ENCODE measurements at regions not wholly inside any gene's neighbourhood (a gene's known extent, or its start where the extent isn't known, plus 50 kb on each side); places are given as distances from the start of the nearest gene placed in this dataset.

GRCh38 chr14:85811340-85811739, 281.4 kb downstream of the FLRT2 start:
- no peaks in the 10 kb centered on the region for H3K9me2 ChIP-seq (replicated peaks; ENCODE audit: insufficient read depth, low read length)
- no peak overlapping the region for H3K27ac ChIP-seq (ENCODE audit: low read length)
- no peak overlapping the region for H3K9ac ChIP-seq (ENCODE audit: low read length)
- H3K4me2 ChIP-seq (ENCODE audit: low read depth, low read length): no peak overlapping the region
- no peaks in the 10 kb centered on the region for H3K36me3 ChIP-seq (replicated peaks; ENCODE audit: insufficient read depth, low read length)
- H3F3A ChIP-seq (ENCODE audit: insufficient read depth, low read length): no peaks in the 10 kb centered on the region
- no peak overlapping the region for H2AFZ ChIP-seq (ENCODE audit: low read length)
- H3K4me1 ChIP-seq (ENCODE audit: low read length): 0 out of 2 replicates have a peak, but pooled peaks cover 4% of the 10 kb centered on the region
- DNase-seq: no peak
- no peaks in the 10 kb centered on the region for H3K9me3 ChIP-seq (replicated peaks; ENCODE audit: insufficient read depth, low read length)
- no peaks in the 10 kb centered on the region for H3K79me2 ChIP-seq (ENCODE audit: low read length)
- no peaks in the 10 kb centered on the region for H4K20me1 ChIP-seq (ENCODE audit: insufficient read depth, low read length)
- TF ChIP-seq CTCF (IDR thresholded peaks at IDR 0.05; ENCODE audit: low read length) (no peak), EZH2 (optimal IDR thresholded peaks at IDR 0.05; ENCODE audit: low read depth, low read length) (no peak), EZH2phosphoT487 (IDR thresholded peaks at IDR 0.05; ENCODE audit: low read length) (no peak)
- H3K27me3 ChIP-seq (replicated peaks; ENCODE audit: insufficient read depth, low read length): no peaks in the 10 kb centered on the region
- H3K4me3 ChIP-seq (ENCODE audit: low read length): no peak overlapping the region

GRCh38 chr14:85799668-85800067, 269.7 kb downstream of the FLRT2 start:
- Histone ChIP-seq H3K4me2 (ENCODE audit: low read depth, low read length) (no peak overlapping the region), H3K27ac (ENCODE audit: low read length) (no peak overlapping the region), H3K79me2 (ENCODE audit: low read length) (no peaks in the 10 kb centered on the region), H3K4me3 (ENCODE audit: low read length) (no peak overlapping the region), H3K36me3 (replicated peaks; ENCODE audit: insufficient read depth, low read length) (no peaks in the 10 kb centered on the region), H2AFZ (ENCODE audit: low read length) (no peak overlapping the region), H3K9ac (ENCODE audit: low read length) (no peak overlapping the region), H3K9me2 (replicated peaks; ENCODE audit: insufficient read depth, low read length) (no peaks in the 10 kb centered on the region), H3F3A (ENCODE audit: insufficient read depth, low read length) (no peaks in the 10 kb centered on the region), H3K4me1 (ENCODE audit: low read length) (no peaks in the 10 kb centered on the region), H3K9me3 (replicated peaks; ENCODE audit: insufficient read depth, low read length) (no peaks in the 10 kb centered on the region), H4K20me1 (ENCODE audit: insufficient read depth, low read length) (no peaks in the 10 kb centered on the region), H3K27me3 (replicated peaks; ENCODE audit: insufficient read depth, low read length) (no peaks in the 10 kb centered on the region)
- TF ChIP-seq CTCF (IDR thresholded peaks at IDR 0.05; ENCODE audit: low read length): no peak
- no peak for TF ChIP-seq EZH2phosphoT487 (IDR thresholded peaks at IDR 0.05; ENCODE audit: low read length)
- no peak for TF ChIP-seq EZH2 (optimal IDR thresholded peaks at IDR 0.05; ENCODE audit: low read depth, low read length)
- DNase-seq: no peak

GRCh38 chr14:85798856-85799255, 268.9 kb downstream of the FLRT2 start:
- H3K27ac ChIP-seq (ENCODE audit: low read length): no peak overlapping the region
- no peak overlapping the region for H3K9ac ChIP-seq (ENCODE audit: low read length)
- no peak overlapping the region for H3K4me3 ChIP-seq (ENCODE audit: low read length)
- TF ChIP-seq EZH2 (optimal IDR thresholded peaks at IDR 0.05; ENCODE audit: low read depth, low read length) (no peak), EZH2phosphoT487 (IDR thresholded peaks at IDR 0.05; ENCODE audit: low read length) (no peak), CTCF (IDR thresholded peaks at IDR 0.05; ENCODE audit: low read length) (no peak)
- no peak for DNase-seq
- H3K4me2 ChIP-seq (ENCODE audit: low read depth, low read length): no peak overlapping the region
- H3K27me3 ChIP-seq (replicated peaks; ENCODE audit: insufficient read depth, low read length): no peaks in the 10 kb centered on the region
- H3K36me3 ChIP-seq (replicated peaks; ENCODE audit: insufficient read depth, low read length): no peaks in the 10 kb centered on the region
- H3K79me2 ChIP-seq (ENCODE audit: low read length): no peaks in the 10 kb centered on the region
- no peaks in the 10 kb centered on the region for H3K4me1 ChIP-seq (ENCODE audit: low read length)
- H3K9me3 ChIP-seq (replicated peaks; ENCODE audit: insufficient read depth, low read length): no peaks in the 10 kb centered on the region
- no peak overlapping the region for H2AFZ ChIP-seq (ENCODE audit: low read length)
- H3F3A ChIP-seq (ENCODE audit: insufficient read depth, low read length): no peaks in the 10 kb centered on the region
- H4K20me1 ChIP-seq (ENCODE audit: insufficient read depth, low read length): no peaks in the 10 kb centered on the region
- H3K9me2 ChIP-seq (replicated peaks; ENCODE audit: insufficient read depth, low read length): no peaks in the 10 kb centered on the region
